GM12874 (cell line): ENCODE measurements at regions not wholly inside any gene's neighbourhood (a gene's known extent, or its start where the extent isn't known, plus 50 kb on each side); places are given as distances from the start of the nearest gene placed in this dataset.

Source experiments
- CTCF ChIP-seq: IDR thresholded peaks from 2 replicates; pipeline ENCODE4 v1.5.1; 2011; ENCODE audit warnings: low read depth, mild to moderate bottlenecking, control low read depth, low read length, moderate library complexity; ENCODE audit not compliant: insufficient read depth

GRCh38 chr20:60691966-60692615 is 560.0 kb upstream of the CDH4 start:
- TF ChIP-seq CTCF = no peak

- no peak for TF ChIP-seq CTCF
Observed at GRCh38 chr20:60693496-60694133, 558.4 kb upstream of the CDH4 start.

GRCh38 chr20:60694763-60695162 is 557.3 kb upstream of the CDH4 start:
- TF ChIP-seq CTCF = no peak

- TF ChIP-seq CTCF = no peak
Observed at GRCh38 chr20:60695226-60696000, 556.6 kb upstream of the CDH4 start.

GRCh38 chr20:60697252-60697651 is 554.8 kb upstream of the CDH4 start:
- no peak for TF ChIP-seq CTCF

GRCh38 chr20:60700728-60701127 is 551.3 kb upstream of the CDH4 start:
- no peak for TF ChIP-seq CTCF

- TF ChIP-seq CTCF = no peak
Observed at GRCh38 chr20:60704147-60704546, 547.9 kb upstream of the CDH4 start.
